HCT116 (cell line): ENCODE measurements at regions not wholly inside any gene's neighbourhood (a gene's known extent, or its start where the extent isn't known, plus 50 kb on each side); places are given as distances from the start of the nearest gene placed in this dataset.

ENCODE experiments used
- EGR1 ChIP-seq: IDR thresholded peaks from 2 replicates; pipeline ENCODE4 v1.6.1; 2012; ENCODE audit warnings: low read depth
- ELF1 ChIP-seq: IDR thresholded peaks from 2 replicates; pipeline ENCODE4 v1.6.1; 2012; ENCODE audit warnings: low read depth, borderline replicate concordance
- EZH2 ChIP-seq: fragments of 200-600 bp; sonication (generic); IDR thresholded peaks from 2 replicates; pipeline ENCODE4 v1.6.1; 2017; ENCODE audit warnings: antibody characterized with exemption, mixed run types
- EZH2phosphoT487 ChIP-seq: fragments of 200-600 bp; IDR thresholded peaks from 2 replicates; pipeline ENCODE4 v1.6.1; 2018; ENCODE audit warnings: antibody characterized with exemption, borderline replicate concordance
- FOSL1 ChIP-seq: IDR thresholded peaks from 2 replicates; pipeline ENCODE4 v1.6.1; 2012; ENCODE audit warnings: low read depth
- JUND ChIP-seq: IDR thresholded peaks from 2 replicates; pipeline ENCODE4 v1.6.1; 2012
- POLR2A ChIP-seq: IDR thresholded peaks from 2 replicates; pipeline ENCODE4 v1.7.0; 2011; ENCODE audit warnings: borderline replicate concordance; ENCODE audit not compliant: insufficient read depth, insufficient read length; ENCODE audit errors: extremely low read depth
- POLR2AphosphoS5 ChIP-seq: IDR thresholded peaks from 2 replicates; pipeline ENCODE4 v1.6.1; 2011; ENCODE audit warnings: mild to moderate bottlenecking, low read depth, low read length, moderate library complexity
- SIN3A ChIP-seq: IDR thresholded peaks from 2 replicates; pipeline ENCODE4 v1.6.1; 2012; ENCODE audit warnings: low read depth
- TCF7L2 ChIP-seq: IDR thresholded peaks from 2 replicates; pipeline ENCODE4 v1.7.0; 2011; ENCODE audit warnings: borderline replicate concordance, inconsistent platforms; ENCODE audit not compliant: insufficient read depth, insufficient read length; ENCODE audit errors: extremely low read depth
- TF ChIP-seq, protein P1 (sequence below), 3 experiments: fragments of 200-600 bp in 1 of 3; sonication (generic) in 1 of 3; IDR thresholded peaks in 2 of 3; conservative IDR thresholded peaks in 1 of 3; 2 replicates each; pipeline ENCODE4 v1.5.1; 2012 to 2017; ENCODE audit warnings: low read depth in 2 of 3, low read length in 2 of 3, antibody characterized with exemption in 1 of 3, borderline replicate concordance in 1 of 3, control low read depth in 1 of 3, mild to moderate bottlenecking in 1 of 3, mixed read lengths in 1 of 3, mixed run types in 1 of 3, moderate library complexity in 1 of 3; ENCODE audit not compliant: insufficient read depth in 1 of 3
- TF ChIP-seq, protein P2 (sequence below): IDR thresholded peaks from 2 replicates; pipeline ENCODE4 v1.6.1; 2012
- TF ChIP-seq, protein P3 (sequence below): IDR thresholded peaks from 2 replicates; pipeline ENCODE4 v1.6.1; 2012

DNA sequence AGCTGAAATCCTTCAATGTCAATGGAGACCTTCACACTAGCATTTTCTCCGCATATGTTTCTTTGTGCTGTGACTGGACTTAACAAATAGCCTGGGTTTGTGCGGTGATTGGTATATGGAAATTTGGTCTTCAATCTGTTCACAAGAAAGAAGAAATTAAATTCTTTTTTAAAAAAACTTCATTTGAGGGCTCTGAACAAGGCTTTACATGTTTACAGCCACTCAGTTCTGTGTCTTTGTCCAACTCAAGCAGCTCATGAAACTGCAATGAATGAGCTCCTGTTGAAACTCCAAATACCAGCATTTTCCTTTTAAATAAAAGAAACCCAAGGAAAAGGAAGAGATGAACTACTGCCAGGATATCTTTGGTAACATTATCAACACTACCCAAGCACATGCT lies 57.3 kb downstream of the PIK3C2A start:
- TF ChIP-seq POLR2AphosphoS5 (no peak), EZH2phosphoT487 (no peak), FOSL1 (no peak), POLR2A (no peak), ELF1 (no peak), EGR1 (no peak), JUND (no peak), TCF7L2 (no peak), EZH2 (no peak), SIN3A (no peak)
- TF ChIP-seq, protein P1, sequence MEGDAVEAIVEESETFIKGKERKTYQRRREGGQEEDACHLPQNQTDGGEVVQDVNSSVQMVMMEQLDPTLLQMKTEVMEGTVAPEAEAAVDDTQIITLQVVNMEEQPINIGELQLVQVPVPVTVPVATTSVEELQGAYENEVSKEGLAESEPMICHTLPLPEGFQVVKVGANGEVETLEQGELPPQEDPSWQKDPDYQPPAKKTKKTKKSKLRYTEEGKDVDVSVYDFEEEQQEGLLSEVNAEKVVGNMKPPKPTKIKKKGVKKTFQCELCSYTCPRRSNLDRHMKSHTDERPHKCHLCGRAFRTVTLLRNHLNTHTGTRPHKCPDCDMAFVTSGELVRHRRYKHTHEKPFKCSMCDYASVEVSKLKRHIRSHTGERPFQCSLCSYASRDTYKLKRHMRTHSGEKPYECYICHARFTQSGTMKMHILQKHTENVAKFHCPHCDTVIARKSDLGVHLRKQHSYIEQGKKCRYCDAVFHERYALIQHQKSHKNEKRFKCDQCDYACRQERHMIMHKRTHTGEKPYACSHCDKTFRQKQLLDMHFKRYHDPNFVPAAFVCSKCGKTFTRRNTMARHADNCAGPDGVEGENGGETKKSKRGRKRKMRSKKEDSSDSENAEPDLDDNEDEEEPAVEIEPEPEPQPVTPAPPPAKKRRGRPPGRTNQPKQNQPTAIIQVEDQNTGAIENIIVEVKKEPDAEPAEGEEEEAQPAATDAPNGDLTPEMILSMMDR (IDR thresholded peaks at IDR 0.05 in 2 of 3, conservative IDR thresholded peaks at IDR 0.05 in 1 of 3; ENCODE audit: borderline replicate concordance in 1 of 3, insufficient read depth in 1 of 3, low read depth in 2 of 3, low read length in 2 of 3) = no peak
- TF ChIP-seq, protein P2, sequence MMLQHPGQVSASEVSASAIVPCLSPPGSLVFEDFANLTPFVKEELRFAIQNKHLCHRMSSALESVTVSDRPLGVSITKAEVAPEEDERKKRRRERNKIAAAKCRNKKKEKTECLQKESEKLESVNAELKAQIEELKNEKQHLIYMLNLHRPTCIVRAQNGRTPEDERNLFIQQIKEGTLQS = no peak
- TF ChIP-seq, protein P3, sequence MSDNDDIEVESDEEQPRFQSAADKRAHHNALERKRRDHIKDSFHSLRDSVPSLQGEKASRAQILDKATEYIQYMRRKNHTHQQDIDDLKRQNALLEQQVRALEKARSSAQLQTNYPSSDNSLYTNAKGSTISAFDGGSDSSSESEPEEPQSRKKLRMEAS = no peak
